PC-9 (cell line): ENCODE measurements at regions not wholly inside any gene's neighbourhood (a gene's known extent, or its start where the extent isn't known, plus 50 kb on each side); places are given as distances from the start of the nearest gene placed in this dataset.

Source experiments
- BruUV-seq: library from RNA; stranded (reverse); fragments of 400-500 nt; replicated peaks from 2 replicates; lab custom pipeline; 2021; lab: Mats Ljungman, UMichigan
- CTCF ChIA-PET: fragments of 300-600 bp; sonication (Branson Sonifier 250); formaldehyde crosslinking; loops from one replicate; lab custom pipeline; 2022; ENCODE audit warnings: antibody characterized with exemption; lab: Charles Lee
- POLR2A ChIA-PET: fragments of 300-600 bp; sonication (Branson Sonifier 250); formaldehyde crosslinking; loops from one replicate; lab custom pipeline; 2022; ENCODE audit warnings: antibody characterized with exemption; ENCODE audit not compliant: unreplicated experiment; lab: Charles Lee
- DNase-seq, 2 experiments: peaks; one replicate each; pipeline versions ENCODE4 v3.0.0 to v3.0.0-alpha.2; 2015 to 2022; ENCODE audit warnings: mixed read lengths in 1 of 2
- H2AFZ ChIP-seq: fragments of 200-600 bp; sonication (generic); 2 replicates; pipeline ENCODE4 v1.8.1; 2017; ENCODE audit warnings: antibody characterized with exemption
- H3F3A ChIP-seq: fragments of 200-600 bp; sonication (generic); 2 replicates; pipeline ENCODE4 v1.8.1; 2017; ENCODE audit warnings: antibody characterized with exemption, mild to moderate bottlenecking, low read depth; ENCODE audit not compliant: insufficient read depth
- H3K27ac ChIP-seq: fragments of 200-600 bp; sonication (generic); 2 replicates; pipeline ENCODE4 v1.6.1; 2016; ENCODE audit warnings: mixed run types
- H3K27me3 ChIP-seq: fragments of 200-600 bp; sonication (generic); 2 replicates; pipeline ENCODE4 v1.6.1; 2016; ENCODE audit warnings: low read depth, mixed run types; ENCODE audit not compliant: insufficient read depth
- H3K36me3 ChIP-seq: fragments of 200-600 bp; sonication (generic); 2 replicates; pipeline ENCODE4 v1.6.1; 2016; ENCODE audit warnings: low read depth, mixed run types
- H3K4me1 ChIP-seq: fragments of 200-600 bp; sonication (generic); replicated peaks from 2 replicates; pipeline ENCODE4 v1.6.1; 2016; ENCODE audit warnings: mixed run types; ENCODE audit not compliant: insufficient read depth
- H3K4me2 ChIP-seq: fragments of 200-600 bp; sonication (generic); 2 replicates; pipeline ENCODE4 v1.6.1; 2017; ENCODE audit warnings: mixed run types
- H3K4me3 ChIP-seq: fragments of 200-600 bp; sonication (generic); 2 replicates; pipeline ENCODE4 v1.6.1; 2016; ENCODE audit warnings: mixed run types
- H3K79me2 ChIP-seq: fragments of 200-600 bp; sonication (generic); 2 replicates; pipeline ENCODE4 v1.6.1; 2017; ENCODE audit warnings: low read depth, mixed run types
- H3K9me2 ChIP-seq: fragments of 200-600 bp; sonication (generic); 2 replicates; pipeline ENCODE4 v1.8.1; 2017; ENCODE audit warnings: mild to moderate bottlenecking; ENCODE audit not compliant: insufficient read depth
- H3K9me3 ChIP-seq: fragments of 200-600 bp; sonication (generic); 2 replicates; pipeline ENCODE4 v1.8.1; 2016; ENCODE audit warnings: low read depth; ENCODE audit not compliant: insufficient read depth
- H4K20me1 ChIP-seq: fragments of 200-600 bp; sonication (generic); 2 replicates; pipeline ENCODE4 v1.8.1; 2017; ENCODE audit not compliant: insufficient read depth
- CTCF ChIP-seq: fragments of 200-600 bp; sonication (generic); conservative IDR thresholded peaks from 2 replicates; pipeline ENCODE4 v1.6.1; 2017; ENCODE audit warnings: mixed run types, antibody characterized with exemption, mild to moderate bottlenecking, moderate library complexity
- EZH2 ChIP-seq: fragments of 200-600 bp; sonication (generic); IDR thresholded peaks from 2 replicates; pipeline ENCODE4 v1.8.0; 2017; ENCODE audit warnings: antibody characterized with exemption, low read depth
- intact Hi-C: fragments of 100-400 bp; cut with micrococcal nuclease; formaldehyde crosslinking; loops from one replicate; pipeline ENCODE4 v1.10.0; 2022; ENCODE audit not compliant: unreplicated experiment

GRCh38 chr9:105950894-105951293 lies 256.6 kb downstream of the TMEM38B start:
- Histone ChIP-seq H3K79me2 (no peaks in the 10 kb centered on the region), H3K36me3 (no peaks in the 10 kb centered on the region), H3K9me3 (0 out of 2 replicates have a peak, but pooled peaks cover 5% of the 10 kb centered on the region), H2AFZ (no peak overlapping the region), H3K27ac (no peak overlapping the region), H3K4me3 (no peak overlapping the region), H3K9me2 (no peaks in the 10 kb centered on the region), H3K27me3 (no peaks in the 10 kb centered on the region), H3F3A (no peaks in the 10 kb centered on the region), H3K4me2 (no peak overlapping the region), H4K20me1 (no peaks in the 10 kb centered on the region), H3K4me1 (no peaks in the 10 kb centered on the region)
- TF ChIP-seq CTCF, result no peak
- TF ChIP-seq EZH2, result no peak
- no peak for DNase-seq
- intact Hi-C loops, result no loop called here
- ChIA-PET POLR2A (no interaction called here), CTCF (no interaction called here)
- BruUV-seq, result no TSS peak

- no peak for TF ChIP-seq EZH2
- TF ChIP-seq CTCF, result no peak
Measured at GRCh38 chr9:105954517-105954916, 260.2 kb downstream of the TMEM38B start.

GRCh38 chr9:105957830-105958229 lies 263.5 kb downstream of the TMEM38B start:
- Histone ChIP-seq H3K79me2 (no peaks in the 10 kb centered on the region), H3K36me3 (no peaks in the 10 kb centered on the region), H3F3A (no peaks in the 10 kb centered on the region), H2AFZ (no peak overlapping the region), H3K27ac (no peak overlapping the region), H3K4me1 (0 out of 2 replicates have a peak, but pooled peaks cover 6% of the 10 kb centered on the region), H3K9me3 (peaks cover 11% of the 10 kb centered on the region; the same call in 1 of the 2 replicates), H3K4me2 (no peak overlapping the region), H3K9me2 (no peaks in the 10 kb centered on the region), H3K4me3 (no peak overlapping the region), H3K27me3 (no peaks in the 10 kb centered on the region), H4K20me1 (no peaks in the 10 kb centered on the region)
- BruUV-seq, result no TSS peak
- ChIA-PET POLR2A (no interaction called here), CTCF (no interaction called here)
- intact Hi-C loops, result no loop called here
- DNase-seq, result peak; percentile 3 to 58
- TF ChIP-seq CTCF (no peak), EZH2 (no peak)

More at GRCh38 chr9:105954517-105954916, 260.2 kb downstream of the TMEM38B start:
- no peaks in the 10 kb centered on the region for H3K36me3 ChIP-seq
- no peak overlapping the region for H3K4me3 ChIP-seq
- no peaks in the 10 kb centered on the region for H3K79me2 ChIP-seq
- H3K4me2 ChIP-seq, result no peak overlapping the region
- H3K4me1 ChIP-seq, result 0 out of 2 replicates have a peak, but pooled peaks cover 6% of the 10 kb centered on the region
- H4K20me1 ChIP-seq, result no peaks in the 10 kb centered on the region
- peaks cover 11% of the 10 kb centered on the region; the same call in 1 of the 2 replicates for H3K9me3 ChIP-seq
- intact Hi-C loops, result no loop called here
- BruUV-seq, result no TSS peak
- 0 out of 2 replicates have a peak overlapping the region, but pooled peaks have one; percentile 22 for H2AFZ ChIP-seq
- ChIA-PET CTCF (no interaction called here), POLR2A (interaction anchor here (0.7 kb wide), 1 partner anchor 14 kb away, joined by 5 read pairs; no protein-coding TSS in a partner anchor)
- H3K9me2 ChIP-seq, result no peaks in the 10 kb centered on the region
- no peak for DNase-seq
- no peaks in the 10 kb centered on the region for H3K27me3 ChIP-seq
- no peak overlapping the region for H3K27ac ChIP-seq
- H3F3A ChIP-seq, result no peaks in the 10 kb centered on the region
